SHP77 treated with DMSO at 0.1 percent for 48 hours (cell line): ENCODE measurements at regions not wholly inside any gene's neighbourhood (a gene's known extent, or its start where the extent isn't known, plus 50 kb on each side); places are given as distances from the start of the nearest gene placed in this dataset.

Experiments used
- DNase-seq: peaks from one replicate; lab custom pipeline; 2025; lab: John Stamatoyannopoulos, UW

DNA sequence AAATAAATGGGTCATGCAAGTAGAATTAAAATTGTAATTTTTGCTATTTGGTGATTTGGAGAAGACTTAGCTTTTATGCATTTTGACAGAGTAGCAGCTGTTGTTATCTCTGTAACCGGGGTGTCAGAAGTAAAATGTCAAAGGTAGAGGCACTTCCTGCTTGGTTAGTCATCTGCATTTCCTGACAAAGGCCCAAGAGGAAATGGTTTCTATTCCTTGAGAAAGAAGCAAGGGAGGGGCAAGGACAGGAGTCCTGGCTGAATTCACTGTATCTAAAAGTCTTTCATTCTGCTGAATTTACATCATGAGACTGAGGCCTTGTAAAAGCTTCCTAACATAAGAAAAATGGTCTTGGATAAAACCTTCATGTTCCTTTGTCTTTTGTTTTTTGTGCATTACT is 550.9 kb upstream of the BOD1L1 start:
- no peak for DNase-seq

- no peak for DNase-seq
These were observed 552.6 kb upstream of the BOD1L1 start for GRCh38 chr4:14180166-14180565.

DNA sequence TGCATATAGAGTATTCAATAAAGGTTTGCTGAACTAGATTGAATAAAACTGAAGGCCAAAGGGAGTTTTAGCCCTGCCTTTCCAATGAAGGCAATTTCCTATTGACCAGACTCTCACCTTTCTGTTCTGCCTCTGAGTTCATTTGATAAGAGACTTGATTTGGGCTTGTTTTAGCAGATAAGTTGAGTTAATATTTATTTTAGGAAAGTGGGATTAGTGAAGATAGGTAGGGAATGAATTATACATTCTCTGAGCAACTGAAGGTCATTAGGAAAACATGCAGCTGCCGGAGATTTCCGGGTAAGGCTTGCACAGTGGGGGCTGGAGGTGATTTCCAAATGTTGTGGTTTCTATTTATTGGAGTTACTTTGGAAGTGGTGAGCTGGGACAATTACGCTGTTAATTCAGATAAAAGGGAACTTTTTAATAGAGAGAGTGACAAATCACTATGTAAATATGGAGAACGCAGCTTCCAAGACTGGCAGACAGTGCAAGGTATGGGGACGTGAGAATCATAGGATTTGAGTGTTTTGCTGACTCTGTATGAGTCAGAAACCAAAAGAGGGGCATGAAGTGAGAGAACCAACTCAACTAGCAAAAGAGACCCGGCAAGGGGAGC is 553.6 kb upstream of the BOD1L1 start:
- DNase-seq: no peak

- no peak for DNase-seq
These were observed 554.6 kb upstream of the BOD1L1 start for GRCh38 chr4:14182148-14182547.

- no peak for DNase-seq
These were observed 556.7 kb upstream of the BOD1L1 start for GRCh38 chr4:14184265-14184664.

DNA sequence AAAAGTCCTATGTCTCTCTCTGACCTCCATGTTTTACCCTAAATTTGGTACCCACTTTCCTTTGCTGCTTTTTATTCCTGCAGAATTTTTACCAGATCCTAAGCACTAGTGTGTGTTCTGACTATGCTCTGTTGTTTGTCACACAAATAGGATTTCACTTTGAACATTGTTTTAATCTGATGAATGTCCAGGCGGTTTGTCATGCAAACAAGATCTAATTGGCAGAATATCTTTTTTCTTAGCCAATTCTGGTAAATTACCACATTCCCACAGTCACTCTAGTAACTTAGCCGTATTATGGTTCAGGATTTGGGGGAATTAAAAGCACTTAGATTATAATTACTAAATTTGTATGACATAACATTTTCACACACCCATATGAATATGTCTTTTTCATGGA is 557.2 kb upstream of the BOD1L1 start:
- DNase-seq: no peak

DNA sequence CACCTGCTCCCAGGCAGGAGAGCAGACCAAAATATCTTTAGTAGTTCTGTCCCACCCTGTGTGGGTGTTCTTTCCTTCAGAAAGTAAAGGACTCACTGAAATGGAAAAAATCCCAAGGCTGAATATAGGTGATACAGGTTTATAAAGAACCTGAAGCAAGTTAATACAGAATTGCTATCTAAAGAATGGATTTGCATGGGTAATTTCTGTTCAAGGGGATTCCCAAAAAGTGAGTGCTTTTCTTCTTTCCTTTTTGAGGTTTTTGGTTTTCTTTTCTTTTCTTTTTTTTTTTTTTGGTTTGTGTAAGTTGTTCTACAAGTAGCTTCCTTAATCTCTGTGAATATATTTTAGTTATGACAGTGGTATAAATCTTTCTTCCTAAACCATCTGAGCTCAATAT is 560.7 kb upstream of the BOD1L1 start:
- no peak for DNase-seq

DNA sequence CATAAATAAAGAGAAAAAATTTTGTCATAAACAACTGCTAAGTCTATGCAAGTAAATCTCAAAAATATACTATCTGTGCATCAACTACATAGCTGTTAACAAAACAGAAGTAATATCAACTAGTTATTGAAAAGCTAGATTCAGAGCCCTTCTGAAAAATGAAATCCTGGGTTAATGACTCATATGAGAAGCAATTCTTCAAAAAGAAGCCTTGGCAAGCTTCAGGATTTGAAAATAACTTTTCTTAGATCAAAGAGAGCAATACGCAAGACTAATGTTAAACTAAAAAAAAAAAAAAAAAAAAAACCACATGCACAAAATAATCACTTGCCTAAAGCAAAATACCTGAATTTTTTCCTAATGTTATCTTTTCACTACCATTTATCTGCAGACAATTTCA is 566.1 kb upstream of the BOD1L1 start:
- no peak for DNase-seq

DNA sequence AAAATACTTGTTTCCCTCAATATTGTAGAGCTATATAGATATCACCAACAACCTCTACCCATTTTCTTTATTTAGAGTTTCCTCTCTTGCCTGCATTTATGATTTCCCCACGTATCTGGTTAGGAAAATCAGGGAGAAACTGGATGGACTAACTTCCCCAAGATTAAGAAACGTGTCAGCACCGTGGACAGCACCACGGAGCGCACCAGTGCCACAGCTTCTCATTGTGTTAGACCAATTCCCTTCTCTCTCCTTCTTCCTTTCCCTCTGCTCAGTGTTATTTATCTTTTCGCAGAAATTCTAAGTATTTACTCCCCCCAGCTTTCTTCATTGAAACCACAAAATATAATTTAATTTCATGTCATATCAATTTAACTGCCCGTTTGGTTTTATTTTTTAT is 568.6 kb upstream of the BOD1L1 start:
- DNase-seq: no peak

GRCh38 chr4:14215116-14215770 is 587.7 kb upstream of the BOD1L1 start:
- DNase-seq: no peak

- no peak for DNase-seq
These were observed 589.9 kb upstream of the BOD1L1 start for GRCh38 chr4:14217401-14217800.

DNA sequence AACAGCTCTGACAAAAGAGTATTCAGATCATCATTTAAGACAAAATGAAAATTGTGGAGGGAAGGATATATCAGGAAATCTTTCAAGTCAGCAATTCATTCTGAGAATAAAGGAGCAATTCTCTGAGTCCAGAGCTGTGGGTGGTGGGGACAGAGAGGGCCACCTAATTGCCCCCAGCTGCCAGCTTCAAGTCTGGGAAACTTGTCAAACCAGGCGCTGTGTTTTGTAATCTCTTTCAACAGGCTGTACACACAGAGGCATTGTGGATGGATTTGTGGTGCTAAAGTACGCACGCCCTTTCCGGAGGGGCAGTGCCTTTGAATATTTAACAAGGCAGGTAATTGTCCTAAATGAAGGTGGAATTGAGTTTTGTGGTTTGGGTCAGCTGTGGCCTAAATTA is 591.1 kb upstream of the BOD1L1 start:
- DNase-seq: no peak

GRCh38 chr4:14221176-14221575 is 593.7 kb upstream of the BOD1L1 start:
- DNase-seq: no peak

DNA sequence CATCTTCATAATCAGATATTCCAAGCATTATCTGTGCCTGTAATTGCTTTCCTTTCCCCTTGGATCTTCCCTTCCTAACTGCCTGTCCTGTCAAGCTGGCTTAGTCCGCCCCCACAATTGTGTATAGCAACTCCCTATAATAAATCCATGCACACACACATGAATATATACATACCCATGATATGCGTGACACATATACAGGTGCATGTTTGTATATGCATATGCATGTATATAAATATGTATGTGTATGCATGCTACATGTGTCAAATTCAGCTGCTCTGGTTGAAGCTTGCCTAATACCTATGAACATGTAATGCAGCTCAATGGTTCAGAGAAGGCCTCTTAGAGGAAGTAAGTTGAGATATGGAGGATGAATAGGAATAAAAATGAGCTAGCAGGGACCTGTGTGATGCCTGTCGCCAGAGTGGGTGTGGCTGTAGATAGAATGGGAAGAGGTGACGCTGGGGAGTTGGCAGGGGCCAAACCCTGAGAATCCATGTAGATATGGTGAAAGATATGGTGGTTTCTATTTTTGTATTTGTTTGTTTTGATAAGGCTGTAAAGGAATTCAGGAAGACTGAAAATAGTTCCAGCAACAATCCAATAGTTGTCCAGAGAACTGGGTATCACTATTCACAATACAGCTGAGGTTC is 595.0 kb upstream of the BOD1L1 start:
- no peak for DNase-seq

- DNase-seq: no peak
These were observed 595.9 kb upstream of the BOD1L1 start for GRCh38 chr4:14223461-14223860.

- DNase-seq: peak; percentile 77
These were observed 598.2 kb upstream of the BOD1L1 start for GRCh38 chr4:14225688-14226207.

- no peak for DNase-seq
These were observed 605.6 kb upstream of the BOD1L1 start for GRCh38 chr4:14233126-14233525.

GRCh38 chr4:14234307-14234706 is 606.8 kb upstream of the BOD1L1 start:
- DNase-seq: no peak

DNA sequence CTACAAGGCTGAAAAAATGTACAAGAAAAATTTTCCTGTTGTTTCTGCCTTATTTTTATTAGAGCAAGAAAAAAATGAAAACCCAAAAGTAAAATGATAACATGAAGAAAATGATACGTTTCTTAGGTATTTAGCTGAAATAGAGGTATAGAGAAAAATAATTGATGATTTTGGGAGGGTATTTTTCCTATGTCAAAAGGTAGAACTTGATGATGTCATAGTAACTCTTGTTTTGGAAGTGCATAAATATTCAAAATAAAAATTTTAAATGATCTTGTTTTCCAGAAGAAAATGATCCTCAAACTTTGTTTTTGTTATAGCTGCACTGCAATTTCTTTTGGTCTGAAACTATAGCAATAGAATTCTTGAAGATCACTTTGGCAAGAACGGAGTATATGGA is 608.8 kb upstream of the BOD1L1 start:
- no peak for DNase-seq

- no peak for DNase-seq
These were observed 610.4 kb upstream of the BOD1L1 start for GRCh38 chr4:14237911-14238310.

GRCh38 chr4:14241574-14241973 is 614.0 kb upstream of the BOD1L1 start:
- no peak for DNase-seq

GRCh38 chr4:14247767-14248166 is 620.2 kb upstream of the BOD1L1 start:
- DNase-seq: no peak

DNA sequence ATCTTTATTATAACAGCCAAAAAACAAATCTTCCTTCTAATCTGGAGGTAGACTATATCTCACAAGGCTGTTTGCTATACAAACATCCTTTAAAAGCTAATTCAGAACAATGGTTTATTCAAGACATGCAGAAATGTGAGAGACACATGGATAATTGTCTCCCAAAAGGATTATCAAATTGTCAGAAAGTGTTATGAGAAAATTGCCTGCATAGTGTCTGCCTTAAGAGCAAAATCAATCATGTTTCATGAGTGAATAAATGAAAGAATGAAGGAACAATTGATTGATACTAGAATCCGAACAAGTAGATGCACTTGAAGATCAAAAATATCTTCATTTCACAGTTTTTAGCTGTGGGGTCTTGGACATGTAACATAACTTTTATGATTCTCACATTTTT is 621.7 kb upstream of the BOD1L1 start:
- DNase-seq: no peak
